ENCODE measurements at regions not wholly inside any gene's neighbourhood (a gene's known extent, or its start where the extent isn't known, plus 50 kb on each side); places are given as distances from the start of the nearest gene placed in this dataset.

DNA sequence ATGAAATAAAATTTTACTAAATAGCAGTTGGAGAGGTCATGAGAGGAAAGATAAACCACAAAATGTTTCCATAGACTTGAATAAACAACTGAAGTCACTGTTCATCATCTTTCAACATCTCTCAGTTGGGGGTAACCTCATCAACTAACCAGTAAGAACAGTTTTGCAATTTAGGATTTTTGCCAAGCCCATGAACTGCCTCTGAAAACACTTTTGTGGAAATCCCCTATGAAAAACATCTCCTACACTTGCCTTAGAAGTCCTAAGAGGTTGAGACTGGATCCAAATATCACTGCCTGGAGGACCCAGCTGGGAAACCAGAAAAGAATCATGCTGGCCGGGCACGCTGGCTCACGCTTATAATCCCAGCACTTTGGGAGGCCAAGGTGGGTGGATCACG, 273.1 kb downstream of the C12orf50 start:
- H4K20me1 ChIP-seq (ENCODE audit: control insufficient read depth, insufficient read depth, low read length, poor library complexity, severe bottlenecking) = no peaks in the 10 kb centered on the region
- ChIA-PET CTCF (no interaction called here), POLR2A (no interaction called here)
- no peak for TF ChIP-seq EZH2 (IDR thresholded peaks at IDR 0.05; ENCODE audit: borderline replicate concordance, insufficient read depth, low read depth, low read length, poor library complexity, severe bottlenecking)
- TF ChIP-seq, protein P1, sequence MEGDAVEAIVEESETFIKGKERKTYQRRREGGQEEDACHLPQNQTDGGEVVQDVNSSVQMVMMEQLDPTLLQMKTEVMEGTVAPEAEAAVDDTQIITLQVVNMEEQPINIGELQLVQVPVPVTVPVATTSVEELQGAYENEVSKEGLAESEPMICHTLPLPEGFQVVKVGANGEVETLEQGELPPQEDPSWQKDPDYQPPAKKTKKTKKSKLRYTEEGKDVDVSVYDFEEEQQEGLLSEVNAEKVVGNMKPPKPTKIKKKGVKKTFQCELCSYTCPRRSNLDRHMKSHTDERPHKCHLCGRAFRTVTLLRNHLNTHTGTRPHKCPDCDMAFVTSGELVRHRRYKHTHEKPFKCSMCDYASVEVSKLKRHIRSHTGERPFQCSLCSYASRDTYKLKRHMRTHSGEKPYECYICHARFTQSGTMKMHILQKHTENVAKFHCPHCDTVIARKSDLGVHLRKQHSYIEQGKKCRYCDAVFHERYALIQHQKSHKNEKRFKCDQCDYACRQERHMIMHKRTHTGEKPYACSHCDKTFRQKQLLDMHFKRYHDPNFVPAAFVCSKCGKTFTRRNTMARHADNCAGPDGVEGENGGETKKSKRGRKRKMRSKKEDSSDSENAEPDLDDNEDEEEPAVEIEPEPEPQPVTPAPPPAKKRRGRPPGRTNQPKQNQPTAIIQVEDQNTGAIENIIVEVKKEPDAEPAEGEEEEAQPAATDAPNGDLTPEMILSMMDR (IDR thresholded peaks at IDR 0.05) = no peak
- H3K4me1 Mint-ChIP-seq = no peaks in the 10 kb centered on the region
- no peaks in the 10 kb centered on the region for H3K4me1 ChIP-seq (ENCODE audit: control insufficient read depth in 2 of 2, insufficient read depth in 2 of 2, low read length in 2 of 2)
- H3K27me3 Mint-ChIP-seq = no peaks in the 10 kb centered on the region
- no peak overlapping the region for H3K4me3 ChIP-seq (ENCODE audit: control extremely low read depth in 1 of 5, extremely low read depth in 1 of 5, insufficient read depth in 1 of 5, low read depth in 2 of 5, low read length in 4 of 5)
- H3K9me3 ChIP-seq (ENCODE audit: control extremely low read depth in 1 of 3, control insufficient read depth in 2 of 3, insufficient read depth in 1 of 3, low read length in 2 of 3) = no peaks in the 10 kb centered on the region
- no peak overlapping the region for H3K4me3 Mint-ChIP-seq
- no peak overlapping the region for H3K27ac ChIP-seq (ENCODE audit: low read length in 2 of 2)
- H2AFZ ChIP-seq (ENCODE audit: insufficient read depth, low read depth, low read length, poor library complexity, severe bottlenecking) = no peak overlapping the region
- H3K9ac ChIP-seq (ENCODE audit: low read length) = no peak overlapping the region
- H3K27me3 ChIP-seq (replicated peaks in 1 of 4; ENCODE audit: control extremely low read depth in 1 of 4, control insufficient read depth in 3 of 4, insufficient read depth in 4 of 4, low read length in 3 of 4) = no peaks in the 10 kb centered on the region
- H3K27ac Mint-ChIP-seq = no peak overlapping the region
- 95% methylated on average over 3 of the region's 4 CpGs for WGBS (ENCODE audit: insufficient coverage)
- H3K9me3 Mint-ChIP-seq (ENCODE audit: insufficient read depth) = no peaks in the 10 kb centered on the region
- ATAC-seq (ENCODE audit: low read depth) = no peak
- no peaks in the 10 kb centered on the region for H3K36me3 ChIP-seq (replicated peaks in 1 of 2; ENCODE audit: control extremely low read depth in 1 of 2, control insufficient read depth in 1 of 2, extremely low read depth in 1 of 2, insufficient read depth in 2 of 2, low read length in 1 of 2)
- intact Hi-C loops (cut with micrococcal nuclease) = no loop called here
- no peak overlapping the region for H3K4me2 ChIP-seq (replicated peaks; ENCODE audit: low read depth, low read length, poor library complexity, severe bottlenecking)
- H3K79me2 ChIP-seq (ENCODE audit: control insufficient read depth, insufficient read depth, low read length) = no peaks in the 10 kb centered on the region
- no peak for DNase-seq

DNA sequence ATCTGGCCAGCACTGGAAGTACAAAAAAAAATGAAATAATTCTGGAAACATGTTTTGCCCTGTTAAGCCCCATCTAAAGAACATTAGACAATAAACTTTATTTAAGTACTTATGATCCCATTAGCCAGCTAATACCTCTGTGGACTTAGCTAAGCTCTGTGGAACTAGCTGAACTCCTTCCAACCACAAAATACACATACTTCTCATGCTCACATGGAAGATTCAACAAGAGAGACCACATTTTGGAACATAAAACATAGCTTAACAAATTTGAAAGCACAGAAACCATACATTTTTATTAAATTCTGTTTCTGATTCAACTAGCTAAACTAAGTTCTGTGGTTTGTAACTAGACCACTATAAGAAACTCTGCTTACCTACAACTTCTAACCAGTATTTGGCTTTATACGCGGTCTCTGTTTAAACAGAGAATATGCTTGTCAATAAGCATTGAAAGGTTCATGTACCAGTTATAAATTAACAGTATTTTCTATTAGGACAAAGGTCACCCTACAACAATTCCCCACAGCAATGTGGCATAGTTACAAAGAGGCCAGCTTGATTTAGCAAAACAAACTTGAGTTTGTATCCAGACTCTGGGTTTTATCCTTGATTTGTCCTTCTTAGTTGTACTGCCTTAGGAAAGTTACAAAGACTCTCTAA, 300.1 kb downstream of the C12orf50 start:
- Histone ChIP-seq H3K27me3 (replicated peaks in 1 of 4; ENCODE audit: control extremely low read depth in 1 of 4, control insufficient read depth in 3 of 4, insufficient read depth in 4 of 4, low read length in 3 of 4) (no peaks in the 10 kb centered on the region), H3K4me3 (ENCODE audit: control extremely low read depth in 1 of 5, extremely low read depth in 1 of 5, insufficient read depth in 1 of 5, low read depth in 2 of 5, low read length in 4 of 5) (no peak overlapping the region), H4K20me1 (ENCODE audit: control insufficient read depth, insufficient read depth, low read length, poor library complexity, severe bottlenecking) (no peaks in the 10 kb centered on the region), H3K9ac (ENCODE audit: low read length) (no peak overlapping the region), H2AFZ (ENCODE audit: insufficient read depth, low read depth, low read length, poor library complexity, severe bottlenecking) (no peak overlapping the region), H3K36me3 (replicated peaks in 1 of 2; ENCODE audit: control extremely low read depth in 1 of 2, control insufficient read depth in 1 of 2, extremely low read depth in 1 of 2, insufficient read depth in 2 of 2, low read length in 1 of 2) (no peaks in the 10 kb centered on the region), H3K4me1 (ENCODE audit: control insufficient read depth in 2 of 2, insufficient read depth in 2 of 2, low read length in 2 of 2) (no peaks in the 10 kb centered on the region), H3K9me3 (ENCODE audit: control extremely low read depth in 1 of 3, control insufficient read depth in 2 of 3, insufficient read depth in 1 of 3, low read length in 2 of 3) (no peaks in the 10 kb centered on the region), H3K79me2 (ENCODE audit: control insufficient read depth, insufficient read depth, low read length) (no peaks in the 10 kb centered on the region), H3K27ac (ENCODE audit: low read length in 2 of 2) (no peak overlapping the region), H3K4me2 (replicated peaks; ENCODE audit: low read depth, low read length, poor library complexity, severe bottlenecking) (no peak overlapping the region)
- H3K27ac Mint-ChIP-seq = no peak overlapping the region
- intact Hi-C loops (cut with micrococcal nuclease) = no loop called here
- ATAC-seq (ENCODE audit: low read depth) = no peak
- H3K4me3 Mint-ChIP-seq = no peak overlapping the region
- WGBS (ENCODE audit: insufficient coverage) = no CpG with 5 or more reads among the region's 2 CpGs
- H3K4me1 Mint-ChIP-seq = no peaks in the 10 kb centered on the region
- DNase-seq = no peak
- TF ChIP-seq EZH2 (IDR thresholded peaks at IDR 0.05; ENCODE audit: borderline replicate concordance, insufficient read depth, low read depth, low read length, poor library complexity, severe bottlenecking) = no peak
- TF ChIP-seq, protein P1 (IDR thresholded peaks at IDR 0.05) = no peak
- ChIA-PET POLR2A (no interaction called here), CTCF (no interaction called here)
- H3K27me3 Mint-ChIP-seq = no peaks in the 10 kb centered on the region
- no peaks in the 10 kb centered on the region for H3K9me3 Mint-ChIP-seq (ENCODE audit: insufficient read depth)

Data from B cell (primary cell).